Calu3 (cell line): ENCODE measurements at regions not wholly inside any gene's neighbourhood (a gene's known extent, or its start where the extent isn't known, plus 50 kb on each side); places are given as distances from the start of the nearest gene placed in this dataset.
A peak's percentile ranks its signal among the peaks of the same experiment; 100 is the strongest.

Experiments used
- BruUV-seq: library from RNA; stranded (reverse); fragments of 400-500 nt; replicated peaks from 2 replicates; lab custom pipeline; 2021; lab: Mats Ljungman, UMichigan
- CTCF ChIA-PET: fragments of 300-600 bp; sonication (Branson Sonifier 250); formaldehyde crosslinking; loops from one replicate; lab custom pipeline; 2022; ENCODE audit warnings: antibody characterized with exemption; lab: Charles Lee
- DNase-seq: peaks from one replicate; pipeline ENCODE4 v3.0.0; 2022
- H3K27ac Mint-ChIP-seq: one replicate; pipeline ENCODE4 v1.8.0; 2022; ENCODE audit warnings: mixed read lengths; ENCODE audit not compliant: unreplicated experiment
- H3K27me3 Mint-ChIP-seq: one replicate; pipeline ENCODE4 v1.8.0; 2022; ENCODE audit warnings: mixed read lengths; ENCODE audit not compliant: unreplicated experiment
- H3K36me3 Mint-ChIP-seq: one replicate; pipeline ENCODE4 v1.8.0; 2022; ENCODE audit warnings: mild to moderate bottlenecking, moderate library complexity, mixed read lengths; ENCODE audit not compliant: insufficient read depth, unreplicated experiment
- H3K4me1 Mint-ChIP-seq: one replicate; pipeline ENCODE4 v1.8.0; 2022; ENCODE audit warnings: mild to moderate bottlenecking, low read depth, mixed read lengths; ENCODE audit not compliant: unreplicated experiment
- H3K4me3 Mint-ChIP-seq: one replicate; pipeline ENCODE4 v1.8.0; 2022; ENCODE audit warnings: mild to moderate bottlenecking, low read depth, moderate library complexity, mixed read lengths; ENCODE audit not compliant: unreplicated experiment
- H3K9me3 Mint-ChIP-seq: one replicate; pipeline ENCODE4 v1.8.0; 2022; ENCODE audit warnings: low read depth, mixed read lengths; ENCODE audit not compliant: unreplicated experiment
- CTCF ChIP-seq: fragments of 200-600 bp; IDR thresholded peaks from one replicate; pipeline ENCODE4 v1.8.0; 2022; ENCODE audit warnings: antibody characterized with exemption; ENCODE audit not compliant: unreplicated experiment
- intact Hi-C: fragments of 100-400 bp; cut with micrococcal nuclease; formaldehyde crosslinking; loops from one replicate; pipeline ENCODE4 v1.10.0; 2022; ENCODE audit not compliant: unreplicated experiment

- Mint-ChIP-seq H3K4me3 (no peak overlapping the region), H3K27me3 (no peaks in the 10 kb centered on the region), H3K9me3 (no peaks in the 10 kb centered on the region), H3K4me1 (no peaks in the 10 kb centered on the region), H3K27ac (no peak overlapping the region), H3K36me3 (no peaks in the 10 kb centered on the region)
- no peak for TF ChIP-seq CTCF
- no peak for DNase-seq
- CTCF ChIA-PET = no interaction called here
- intact Hi-C loops = no loop called here
- BruUV-seq = no TSS peak
Measured at GRCh38 chr20:19073584-19074218, 138.7 kb upstream of the SLC24A3 start.

GRCh38 chr20:19074356-19074755 is 138.1 kb upstream of the SLC24A3 start:
- CTCF ChIA-PET = no interaction called here
- H3K36me3 Mint-ChIP-seq = no peaks in the 10 kb centered on the region
- no TSS peak for BruUV-seq
- H3K27ac Mint-ChIP-seq = no peak overlapping the region
- H3K4me3 Mint-ChIP-seq = no peak overlapping the region
- no peak for TF ChIP-seq CTCF
- no peaks in the 10 kb centered on the region for H3K27me3 Mint-ChIP-seq
- intact Hi-C loops = no loop called here
- no peaks in the 10 kb centered on the region for H3K9me3 Mint-ChIP-seq
- no peak for DNase-seq
- no peaks in the 10 kb centered on the region for H3K4me1 Mint-ChIP-seq

- Mint-ChIP-seq H3K4me3 (no peak overlapping the region), H3K36me3 (no peaks in the 10 kb centered on the region), H3K27ac (no peak overlapping the region), H3K27me3 (no peaks in the 10 kb centered on the region), H3K9me3 (no peaks in the 10 kb centered on the region), H3K4me1 (no peaks in the 10 kb centered on the region)
- DNase-seq = peak; percentile 3
- TF ChIP-seq CTCF = no peak
- CTCF ChIA-PET = no interaction called here
- intact Hi-C loops = no loop called here
- BruUV-seq = no TSS peak
Measured at GRCh38 chr20:19074828-19075516, 137.5 kb upstream of the SLC24A3 start.

- no TSS peak for BruUV-seq
- no peaks in the 10 kb centered on the region for H3K9me3 Mint-ChIP-seq
- DNase-seq = no peak
- intact Hi-C loops = no loop called here
- H3K27me3 Mint-ChIP-seq = no peaks in the 10 kb centered on the region
- H3K27ac Mint-ChIP-seq = no peak overlapping the region
- no peaks in the 10 kb centered on the region for H3K4me1 Mint-ChIP-seq
- TF ChIP-seq CTCF = no peak
- H3K4me3 Mint-ChIP-seq = no peak overlapping the region
- CTCF ChIA-PET = interaction anchor here (0.6 to 0.7 kb wide), 2 partner anchors 312 to 833 kb away, joined by 4 to 5 read pairs; no protein-coding TSS in a partner anchor
- H3K36me3 Mint-ChIP-seq = no peaks in the 10 kb centered on the region
Measured at GRCh38 chr20:19077370-19078220, 134.8 kb upstream of the SLC24A3 start.
